ENCODE measurements at regions not wholly inside any gene's neighbourhood (a gene's known extent, or its start where the extent isn't known, plus 50 kb on each side); places are given as distances from the start of the nearest gene placed in this dataset.

DNA sequence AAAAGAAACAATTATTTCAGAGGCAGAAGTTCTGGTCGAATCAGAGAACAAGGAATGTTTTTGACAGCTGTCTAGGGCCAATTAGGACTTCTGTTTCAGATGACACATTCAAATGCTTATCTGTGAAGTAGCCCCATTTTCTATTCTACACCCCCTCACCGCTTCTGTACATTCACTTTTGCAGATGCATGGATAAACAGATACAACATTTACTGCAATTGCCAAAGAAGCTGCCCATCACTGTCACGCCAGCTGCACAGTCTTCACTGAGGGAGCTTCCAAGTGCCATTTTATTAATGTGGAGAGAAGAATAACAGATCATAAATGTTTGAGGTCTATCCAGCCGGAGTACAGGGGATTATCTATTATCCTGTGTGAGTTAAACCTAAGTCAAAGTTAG is 426.8 kb upstream of the ARID1B start:
- H3K27ac ChIP-seq: no peak overlapping the region
- TF ChIP-seq, protein P1, sequence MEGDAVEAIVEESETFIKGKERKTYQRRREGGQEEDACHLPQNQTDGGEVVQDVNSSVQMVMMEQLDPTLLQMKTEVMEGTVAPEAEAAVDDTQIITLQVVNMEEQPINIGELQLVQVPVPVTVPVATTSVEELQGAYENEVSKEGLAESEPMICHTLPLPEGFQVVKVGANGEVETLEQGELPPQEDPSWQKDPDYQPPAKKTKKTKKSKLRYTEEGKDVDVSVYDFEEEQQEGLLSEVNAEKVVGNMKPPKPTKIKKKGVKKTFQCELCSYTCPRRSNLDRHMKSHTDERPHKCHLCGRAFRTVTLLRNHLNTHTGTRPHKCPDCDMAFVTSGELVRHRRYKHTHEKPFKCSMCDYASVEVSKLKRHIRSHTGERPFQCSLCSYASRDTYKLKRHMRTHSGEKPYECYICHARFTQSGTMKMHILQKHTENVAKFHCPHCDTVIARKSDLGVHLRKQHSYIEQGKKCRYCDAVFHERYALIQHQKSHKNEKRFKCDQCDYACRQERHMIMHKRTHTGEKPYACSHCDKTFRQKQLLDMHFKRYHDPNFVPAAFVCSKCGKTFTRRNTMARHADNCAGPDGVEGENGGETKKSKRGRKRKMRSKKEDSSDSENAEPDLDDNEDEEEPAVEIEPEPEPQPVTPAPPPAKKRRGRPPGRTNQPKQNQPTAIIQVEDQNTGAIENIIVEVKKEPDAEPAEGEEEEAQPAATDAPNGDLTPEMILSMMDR (IDR thresholded peaks at IDR 0.05): no peak
- TF ChIP-seq POLR2A (IDR thresholded peaks at IDR 0.05) (no peak), POLR2AphosphoS5 (IDR thresholded peaks at IDR 0.05) (no peak)
- H3K4me3 ChIP-seq: no peak overlapping the region
- no peaks in the 10 kb centered on the region for H3K27me3 ChIP-seq
- no peaks in the 10 kb centered on the region for H3K9me3 ChIP-seq
- no peaks in the 10 kb centered on the region for H3K36me3 ChIP-seq
- no peak for DNase-seq (ENCODE audit: low spot score in 2 of 2)
- no peaks in the 10 kb centered on the region for H3K4me1 ChIP-seq
- intact Hi-C loops (cut with DNase I; ENCODE audit: low total_unique reads): no loop called here

DNA sequence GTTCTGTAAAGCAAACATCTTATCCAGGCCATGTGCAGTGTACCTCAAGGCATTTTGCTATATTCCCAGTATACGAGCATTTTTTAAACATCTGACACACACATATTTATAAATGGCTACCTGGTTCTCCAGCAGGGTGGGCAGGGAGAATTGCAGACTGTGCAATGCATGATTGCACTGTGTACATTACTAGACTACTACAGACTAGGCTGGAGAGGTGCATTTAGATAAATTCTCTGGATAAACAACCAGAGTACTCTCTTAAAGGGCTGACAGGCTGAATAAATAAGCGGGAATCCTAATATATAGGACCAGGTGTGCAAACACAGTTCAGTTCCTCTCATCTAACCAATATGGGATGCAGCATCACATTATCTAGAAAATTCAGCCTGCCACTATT is 428.3 kb upstream of the ARID1B start:
- Histone ChIP-seq H3K4me3 (no peak overlapping the region), H3K27ac (no peak overlapping the region), H3K9me3 (no peaks in the 10 kb centered on the region), H3K36me3 (no peaks in the 10 kb centered on the region), H3K4me1 (no peaks in the 10 kb centered on the region), H3K27me3 (no peaks in the 10 kb centered on the region)
- no peak for TF ChIP-seq POLR2A (IDR thresholded peaks at IDR 0.05)
- no peak for TF ChIP-seq POLR2AphosphoS5 (IDR thresholded peaks at IDR 0.05)
- TF ChIP-seq, protein P1 (IDR thresholded peaks at IDR 0.05): no peak
- intact Hi-C loops (cut with DNase I; ENCODE audit: low total_unique reads): no loop called here
- DNase-seq (ENCODE audit: low spot score in 2 of 2): no peak

DNA sequence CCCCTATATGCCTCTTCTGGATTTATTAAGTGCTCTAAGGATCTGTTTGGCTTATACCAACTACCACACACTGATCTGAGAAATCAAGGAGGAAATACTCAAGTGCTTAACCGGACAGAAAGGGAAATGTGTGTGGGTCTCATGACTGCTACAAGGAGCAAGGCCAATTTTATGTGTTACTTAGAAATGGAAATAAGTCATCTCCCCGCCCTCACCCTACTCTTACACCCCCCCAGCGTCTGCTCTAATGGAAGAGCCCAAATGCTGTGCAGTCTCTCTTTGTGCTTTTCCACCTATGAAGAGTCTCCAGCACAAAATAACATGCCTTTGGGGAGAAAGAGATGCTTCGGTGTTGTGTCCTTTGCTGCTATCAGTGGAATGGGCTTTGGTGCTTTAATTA is 428.8 kb upstream of the ARID1B start:
- no peak overlapping the region for H3K27ac ChIP-seq
- TF ChIP-seq, protein P1 (IDR thresholded peaks at IDR 0.05): no peak
- TF ChIP-seq POLR2AphosphoS5 (IDR thresholded peaks at IDR 0.05) (no peak), POLR2A (IDR thresholded peaks at IDR 0.05) (no peak)
- no peak for DNase-seq (ENCODE audit: low spot score in 2 of 2)
- H3K9me3 ChIP-seq: no peaks in the 10 kb centered on the region
- H3K4me1 ChIP-seq: no peaks in the 10 kb centered on the region
- intact Hi-C loops (cut with DNase I; ENCODE audit: low total_unique reads): no loop called here
- no peak overlapping the region for H3K4me3 ChIP-seq
- H3K36me3 ChIP-seq: no peaks in the 10 kb centered on the region
- no peaks in the 10 kb centered on the region for H3K27me3 ChIP-seq

DNA sequence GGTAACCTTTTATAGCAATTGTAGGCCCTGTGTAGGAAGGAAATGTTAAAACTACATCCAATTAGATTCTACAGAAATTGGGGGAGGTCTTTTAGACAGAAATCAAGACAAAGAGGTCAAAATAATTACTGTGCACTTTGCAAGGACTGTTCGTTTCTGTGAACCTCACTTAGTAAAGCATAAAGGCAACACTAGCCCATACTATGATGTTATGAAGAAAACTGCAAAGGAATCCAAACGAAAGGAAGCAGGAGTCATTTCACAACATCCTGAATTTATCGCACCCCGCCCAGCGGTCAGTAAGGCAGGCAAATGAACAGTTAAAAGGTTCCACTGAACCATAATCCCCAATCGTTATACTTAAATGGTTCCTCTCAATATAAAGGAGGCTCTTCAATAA is 429.5 kb upstream of the ARID1B start:
- DNase-seq (ENCODE audit: low spot score in 2 of 2): no peak
- no peaks in the 10 kb centered on the region for H3K9me3 ChIP-seq
- intact Hi-C loops (cut with DNase I; ENCODE audit: low total_unique reads): no loop called here
- H3K36me3 ChIP-seq: no peaks in the 10 kb centered on the region
- no peaks in the 10 kb centered on the region for H3K4me1 ChIP-seq
- TF ChIP-seq POLR2A (IDR thresholded peaks at IDR 0.05): no peak
- TF ChIP-seq, protein P1 (IDR thresholded peaks at IDR 0.05): no peak
- TF ChIP-seq POLR2AphosphoS5 (IDR thresholded peaks at IDR 0.05): no peak
- H3K27me3 ChIP-seq: no peaks in the 10 kb centered on the region
- H3K4me3 ChIP-seq: no peak overlapping the region
- no peak overlapping the region for H3K27ac ChIP-seq

DNA sequence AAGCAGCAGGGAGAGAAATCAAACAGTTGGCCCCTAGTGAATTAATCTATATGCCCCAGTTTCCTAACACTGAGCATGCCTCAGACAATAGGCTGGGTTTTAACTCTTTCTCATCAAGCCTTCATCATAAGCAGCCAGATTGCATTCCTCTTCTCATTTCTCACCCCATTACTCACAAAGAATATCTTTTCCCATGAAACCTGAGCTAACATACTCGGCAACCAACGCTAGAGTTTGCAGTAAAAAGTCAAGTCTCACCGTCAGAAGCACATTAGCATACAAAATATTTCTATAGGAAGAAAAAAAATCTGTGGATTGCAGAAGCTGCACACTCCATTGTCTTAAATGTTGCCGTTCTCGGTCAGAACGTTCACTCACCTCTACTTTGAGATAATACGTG is 429.9 kb upstream of the ARID1B start:
- no peaks in the 10 kb centered on the region for H3K9me3 ChIP-seq
- no peak overlapping the region for H3K27ac ChIP-seq
- no peaks in the 10 kb centered on the region for H3K27me3 ChIP-seq
- H3K4me1 ChIP-seq: no peaks in the 10 kb centered on the region
- intact Hi-C loops (cut with DNase I; ENCODE audit: low total_unique reads): no loop called here
- TF ChIP-seq, protein P1 (IDR thresholded peaks at IDR 0.05): no peak
- no peak for TF ChIP-seq POLR2AphosphoS5 (IDR thresholded peaks at IDR 0.05)
- no peak for TF ChIP-seq POLR2A (IDR thresholded peaks at IDR 0.05)
- no peak for DNase-seq (ENCODE audit: low spot score in 2 of 2)
- no peaks in the 10 kb centered on the region for H3K36me3 ChIP-seq
- no peak overlapping the region for H3K4me3 ChIP-seq

Data from breast epithelium (tissue), 4 donors.